ENCODE measurements at regions not wholly inside any gene's neighbourhood (a gene's known extent, or its start where the extent isn't known, plus 50 kb on each side); places are given as distances from the start of the nearest gene placed in this dataset.

- Histone ChIP-seq H3K4me3 (no peak overlapping the region), H3K27ac (no peak overlapping the region), H3K4me1 (no peaks in the 10 kb centered on the region), H3K36me3 (no peaks in the 10 kb centered on the region), H3K9me3 (no peaks in the 10 kb centered on the region), H3K27me3 (no peaks in the 10 kb centered on the region)
- no peak for TF ChIP-seq CTCF (IDR thresholded peaks at IDR 0.05)
- ATAC-seq (no peak), DNase-seq (no peak)
- intact Hi-C loops (cut with DNase I), result no loop called here
- 80% methylated on average over 11 of the region's 11 CpGs for WGBS (ENCODE audit: insufficient coverage, low coverage, low lambda C conversion rate, missing lambda C conversion rate)
Observed at GRCh38 chr7:148472406-148472805, 118.2 kb upstream of the C7orf33 start.

GRCh38 chr7:148473703-148474480, 116.7 kb upstream of the C7orf33 start:
- intact Hi-C loops (cut with DNase I), result no loop called here
- ATAC-seq, result peak in 1 of 4 donors; percentile 94
- 67% methylated on average over 9 of the region's 14 CpGs for WGBS (ENCODE audit: insufficient coverage, low coverage, low lambda C conversion rate, missing lambda C conversion rate)

GRCh38 chr7:148474481-148475025, 116.0 kb upstream of the C7orf33 start:
- Histone ChIP-seq H3K4me1 (peaks cover 0 to 4% (median 1%) of the 10 kb centered on the region in 4 donors), H3K27me3 (no peaks in the 10 kb centered on the region), H3K9me3 (no peaks in the 10 kb centered on the region), H3K27ac (no peak overlapping the region), H3K36me3 (no peaks in the 10 kb centered on the region), H3K4me3 (no peak overlapping the region)
- DNase-seq (no peak), ATAC-seq (no peak)
- intact Hi-C loops (cut with DNase I), result no loop called here
- TF ChIP-seq POLR2A (IDR thresholded peaks at IDR 0.05) (no peak), CTCF (IDR thresholded peaks at IDR 0.05) (no peak)
- 85% methylated on average over 3 of the region's 6 CpGs for WGBS (ENCODE audit: insufficient coverage, low coverage, low lambda C conversion rate, missing lambda C conversion rate)

More at GRCh38 chr7:148473703-148474480, 116.7 kb upstream of the C7orf33 start:
- no peak overlapping the region for H3K4me3 ChIP-seq
- H3K27ac ChIP-seq, result peak overlapping the region in 1 of 3 donors; percentile 64
- H3K36me3 ChIP-seq, result no peaks in the 10 kb centered on the region
- DNase-seq, result no peak
- no peaks in the 10 kb centered on the region for H3K4me1 ChIP-seq
- TF ChIP-seq CTCF (IDR thresholded peaks at IDR 0.05) (no peak), POLR2A (IDR thresholded peaks at IDR 0.05) (no peak)
- H3K9me3 ChIP-seq, result no peaks in the 10 kb centered on the region
- no peaks in the 10 kb centered on the region for H3K27me3 ChIP-seq

DNA sequence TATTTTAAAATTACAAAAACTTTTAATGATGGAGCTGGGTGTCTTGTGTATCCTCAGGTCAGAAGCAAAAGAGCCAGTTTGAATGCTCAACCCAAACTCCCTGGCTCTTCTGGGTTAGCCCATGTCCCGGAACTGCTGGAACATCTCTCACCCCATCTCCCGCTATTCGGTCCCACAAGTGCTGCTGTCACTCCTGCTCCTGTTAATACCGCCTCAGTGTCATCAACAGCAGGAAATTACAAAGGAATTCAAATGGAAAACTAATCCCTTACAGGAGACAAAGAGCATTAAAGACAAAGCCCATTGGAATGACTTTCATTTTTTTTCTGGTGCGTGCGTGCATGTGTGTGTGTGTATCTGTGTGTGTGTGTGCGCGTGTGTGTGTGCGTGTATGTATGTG, 112.0 kb upstream of the C7orf33 start:
- WGBS (ENCODE audit: insufficient coverage, low coverage, low lambda C conversion rate, missing lambda C conversion rate), result 87% methylated on average over 8 of the region's 9 CpGs

More for the DNA sequence above, 112.0 kb upstream of the C7orf33 start:
- H3K36me3 ChIP-seq, result no peaks in the 10 kb centered on the region
- intact Hi-C loops (cut with DNase I), result no loop called here
- H3K27me3 ChIP-seq, result no peaks in the 10 kb centered on the region
- H3K27ac ChIP-seq, result no peak overlapping the region
- no peak for TF ChIP-seq POLR2A (IDR thresholded peaks at IDR 0.05)
- no peak for TF ChIP-seq CTCF (IDR thresholded peaks at IDR 0.05)
- H3K9me3 ChIP-seq, result no peaks in the 10 kb centered on the region
- DNase-seq, result no peak
- peaks cover 0 to 27% (median 11%) of the 10 kb centered on the region in 4 donors for H3K4me1 ChIP-seq
- no peak overlapping the region for H3K4me3 ChIP-seq
- no peak for ATAC-seq
